K562 (cell line): ENCODE measurements at regions not wholly inside any gene's neighbourhood (a gene's known extent, or its start where the extent isn't known, plus 50 kb on each side); places are given as distances from the start of the nearest gene placed in this dataset.

Experiments
- EZH2 ChIP-seq: IDR thresholded peaks from 2 replicates; pipeline ENCODE4 v1.6.1; 2012; ENCODE audit warnings: low read depth, mild to moderate bottlenecking, inconsistent platforms, low read length, borderline replicate concordance
- MTA3 ChIP-seq: fragments of 450-650 bp; formaldehyde crosslinking; IDR thresholded peaks from 2 replicates; pipeline ENCODE4 v1.6.1; 2017; ENCODE audit warnings: mild to moderate bottlenecking, borderline replicate concordance
- MYC ChIP-seq, 2 experiments: fragments of 250-450 bp in 1 of 2; sonication (Bioruptor Pico) in 1 of 2; IDR thresholded peaks; 2 replicates each; pipeline versions ENCODE4 v1.5.1 to v1.6.1; 2012 to 2021; ENCODE audit warnings: low read depth in 2 of 2, borderline replicate concordance in 1 of 2, improper control_type of control experiment in 1 of 2, low read length in 1 of 2, mild to moderate bottlenecking in 1 of 2, moderate library complexity in 1 of 2
- PHF21A ChIP-seq: fragments of 450-650 bp; IDR thresholded peaks from 2 replicates; pipeline ENCODE4 v1.6.1; 2017; ENCODE audit warnings: low read depth, borderline replicate concordance
- REST ChIP-seq, 2 experiments: fragments of 450-650 bp; formaldehyde crosslinking in 1 of 2; IDR thresholded peaks; 2 replicates each; pipeline versions ENCODE4 v1.4.0 to v1.6.1; 2014 to 2020; ENCODE audit warnings: mild to moderate bottlenecking in 2 of 2, borderline replicate concordance in 1 of 2, low read depth in 1 of 2
- SNRNP70 ChIP-seq: fragments of 200-400 bp; formaldehyde crosslinking; optimal IDR thresholded peaks from 2 replicates; pipeline ENCODE3; 2017; ENCODE audit warnings: low read depth, low read length
- SREBF2 ChIP-seq: sonication (generic); formaldehyde crosslinking; IDR thresholded peaks from 2 replicates; pipeline ENCODE4 v1.4.0; 2020; ENCODE audit warnings: mild to moderate bottlenecking, missing genetic modification reagents
- ZNF146 ChIP-seq: IDR thresholded peaks from one replicate; pipeline ENCODE4 v1.6.1; 2018; ENCODE audit warnings: missing compliant biosample characterization; ENCODE audit not compliant: unreplicated experiment
- ZNF253 ChIP-seq: fragments of 250-450 bp; sonication (Bioruptor Pico); conservative IDR thresholded peaks from 2 replicates; pipeline ENCODE4 v1.6.1; 2021; ENCODE audit warnings: mild to moderate bottlenecking
- TF ChIP-seq, protein P1 (sequence below): fragments of 450-650 bp; formaldehyde crosslinking; IDR thresholded peaks from 2 replicates; pipeline ENCODE4 v1.4.0; 2022; ENCODE audit warnings: mild to moderate bottlenecking, moderate library complexity

DNA sequence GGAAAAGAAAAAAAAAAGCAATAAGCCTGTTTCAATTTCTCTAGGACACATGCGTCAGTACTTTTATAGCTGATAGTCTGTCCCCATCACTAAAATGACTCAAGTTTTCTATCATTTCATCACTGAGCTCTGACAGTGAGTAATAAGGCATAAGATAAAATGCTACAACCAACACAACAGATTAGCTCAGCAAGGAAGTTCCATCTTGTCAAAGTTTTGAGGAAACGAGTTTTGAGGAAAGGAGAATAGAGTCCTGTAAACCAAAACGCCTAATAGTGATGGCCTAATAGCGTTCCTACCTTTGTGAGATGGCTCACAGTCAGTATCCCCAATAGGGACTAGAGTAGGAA, 145.1 kb downstream of the LACC1 start:
- no peak for TF ChIP-seq SNRNP70
- TF ChIP-seq ZNF146 (CRISPR knock-in tag) = no peak
- no peak for TF ChIP-seq MTA3
- TF ChIP-seq SREBF2 (CRISPR knock-in tag) = no peak
- no peak for TF ChIP-seq ZNF253 (CRISPR knock-in tag)
- no peak for TF ChIP-seq REST (IDR thresholded peaks at IDR 0.05; ENCODE audit: borderline replicate concordance)
- no peak for TF ChIP-seq REST (CRISPR knock-in tag; IDR thresholded peaks at IDR 0.05; ENCODE audit: low read depth)
- TF ChIP-seq, protein P1, sequence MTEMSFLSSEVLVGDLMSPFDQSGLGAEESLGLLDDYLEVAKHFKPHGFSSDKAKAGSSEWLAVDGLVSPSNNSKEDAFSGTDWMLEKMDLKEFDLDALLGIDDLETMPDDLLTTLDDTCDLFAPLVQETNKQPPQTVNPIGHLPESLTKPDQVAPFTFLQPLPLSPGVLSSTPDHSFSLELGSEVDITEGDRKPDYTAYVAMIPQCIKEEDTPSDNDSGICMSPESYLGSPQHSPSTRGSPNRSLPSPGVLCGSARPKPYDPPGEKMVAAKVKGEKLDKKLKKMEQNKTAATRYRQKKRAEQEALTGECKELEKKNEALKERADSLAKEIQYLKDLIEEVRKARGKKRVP = no peak
- no peak for TF ChIP-seq EZH2
- no peak for TF ChIP-seq PHF21A
- no peak for TF ChIP-seq MYC (IDR thresholded peaks at IDR 0.05; ENCODE audit: low read depth, low read length)
- TF ChIP-seq MYC (CRISPR knock-in tag; IDR thresholded peaks at IDR 0.05; ENCODE audit: borderline replicate concordance, low read depth) = no peak
